Astrocyte (in vitro differentiated cells and primary cell): ENCODE measurements at regions not wholly inside any gene's neighbourhood (a gene's known extent, or its start where the extent isn't known, plus 50 kb on each side); places are given as distances from the start of the nearest gene placed in this dataset.

Experiments used
- DNase-seq: peaks from one replicate; pipeline ENCODE4 v3.0.0-alpha.2; 2010; ENCODE audit warnings: low read depth
- FAIRE-seq: peaks from 2 replicates; lab custom pipeline; 2011; peaks lifted over from hg19 to GRCh38; lab: Jason Lieb, UNC
- H2AFZ ChIP-seq: 2 replicates; pipeline ENCODE4 v1.6.0; 2012; ENCODE audit warnings: low read depth, low read length, inconsistent platforms
- H3K27ac ChIP-seq: 2 replicates; pipeline ENCODE4 v1.5.1; 2011; ENCODE audit warnings: low read depth, low read length, inconsistent platforms
- H3K27me3 ChIP-seq: 2 replicates; pipeline ENCODE4 v1.6.0; 2011; ENCODE audit warnings: low read length, inconsistent platforms; ENCODE audit not compliant: insufficient read depth
- H3K36me3 ChIP-seq: 2 replicates; pipeline ENCODE4 v1.5.1; 2011; ENCODE audit warnings: low read length, inconsistent platforms; ENCODE audit not compliant: insufficient read depth
- H3K4me1 ChIP-seq: 2 replicates; pipeline ENCODE4 v1.5.1; 2011; ENCODE audit warnings: low read length, inconsistent platforms; ENCODE audit not compliant: insufficient read depth
- H3K4me2 ChIP-seq: 2 replicates; pipeline ENCODE4 v1.6.0; 2012; ENCODE audit warnings: low read length, inconsistent platforms
- H3K4me3 ChIP-seq: 2 replicates; pipeline ENCODE4 v1.5.1; 2011; ENCODE audit warnings: low read depth, mild to moderate bottlenecking, low read length, inconsistent platforms; ENCODE audit not compliant: insufficient read depth
- H3K79me2 ChIP-seq: 2 replicates; pipeline ENCODE4 v1.6.0; 2012; ENCODE audit warnings: mild to moderate bottlenecking, low read length, inconsistent platforms; ENCODE audit not compliant: insufficient read depth
- H3K9ac ChIP-seq: 2 replicates; pipeline ENCODE4 v1.6.0; 2012; ENCODE audit warnings: mild to moderate bottlenecking, low read length, inconsistent platforms
- H3K9me3 ChIP-seq: 2 replicates; pipeline ENCODE4 v1.5.1; 2012; ENCODE audit warnings: low read depth, mild to moderate bottlenecking, low read length, inconsistent platforms; ENCODE audit not compliant: insufficient read depth
- H4K20me1 ChIP-seq: 2 replicates; pipeline ENCODE4 v1.6.0; 2012; ENCODE audit warnings: low read length, inconsistent platforms; ENCODE audit not compliant: insufficient read depth
- H3K27ac Mint-ChIP-seq: one replicate; pipeline ENCODE4 v1.8.0; 2021; ENCODE audit warnings: mild to moderate bottlenecking, mixed read lengths; ENCODE audit not compliant: unreplicated experiment
- H3K27me3 Mint-ChIP-seq: one replicate; pipeline ENCODE4 v1.8.0; 2021; ENCODE audit warnings: low read depth, mixed read lengths; ENCODE audit not compliant: unreplicated experiment
- H3K36me3 Mint-ChIP-seq: one replicate; pipeline ENCODE4 v1.8.0; 2021; ENCODE audit warnings: low read depth, mixed read lengths; ENCODE audit not compliant: unreplicated experiment
- H3K4me1 Mint-ChIP-seq: one replicate; pipeline ENCODE4 v1.8.0; 2021; ENCODE audit warnings: low read depth, mixed read lengths; ENCODE audit not compliant: unreplicated experiment
- H3K4me3 Mint-ChIP-seq: one replicate; pipeline ENCODE4 v1.8.0; 2021; ENCODE audit warnings: mild to moderate bottlenecking, moderate library complexity, mixed read lengths; ENCODE audit not compliant: unreplicated experiment
- H3K9me3 Mint-ChIP-seq: one replicate; pipeline ENCODE4 v1.8.0; 2021; ENCODE audit warnings: mild to moderate bottlenecking, mixed read lengths; ENCODE audit not compliant: unreplicated experiment
- CTCF ChIP-seq: IDR thresholded peaks from 2 replicates; pipeline ENCODE4 v1.5.1; 2011; ENCODE audit warnings: low read depth, mild to moderate bottlenecking, inconsistent platforms, low read length, moderate library complexity; ENCODE audit not compliant: insufficient read depth
- EZH2 ChIP-seq: IDR thresholded peaks from 2 replicates; pipeline ENCODE4 v1.6.1; 2012; ENCODE audit warnings: mild to moderate bottlenecking, low read length, inconsistent platforms; ENCODE audit not compliant: insufficient read depth

- H3K27ac ChIP-seq = no peak overlapping the region
- no peaks in the 10 kb centered on the region for H3K36me3 Mint-ChIP-seq
- no peaks in the 10 kb centered on the region for H3K4me1 ChIP-seq
- no peaks in the 10 kb centered on the region for H3K79me2 ChIP-seq
- H3K4me3 Mint-ChIP-seq = no peak overlapping the region
- peaks cover 10% of the 10 kb centered on the region for H3K9me3 ChIP-seq
- H3K9ac ChIP-seq = no peak overlapping the region
- H3K9me3 Mint-ChIP-seq = no peaks in the 10 kb centered on the region
- TF ChIP-seq EZH2 = no peak
- TF ChIP-seq CTCF = no peak
- no peaks in the 10 kb centered on the region for H3K27me3 Mint-ChIP-seq
- H3K4me3 ChIP-seq = no peak overlapping the region
- FAIRE-seq = no peak
- no peak overlapping the region for H3K27ac Mint-ChIP-seq
- no peaks in the 10 kb centered on the region for H4K20me1 ChIP-seq
- no peaks in the 10 kb centered on the region for H3K4me1 Mint-ChIP-seq
- H3K36me3 ChIP-seq = no peaks in the 10 kb centered on the region
- no peak for DNase-seq
- no peak overlapping the region for H2AFZ ChIP-seq
- H3K27me3 ChIP-seq = no peaks in the 10 kb centered on the region
- no peak overlapping the region for H3K4me2 ChIP-seq
These were observed 495.7 kb downstream of the SHISA9 start for GRCh38 chr16:13397126-13397525.

- no peak for DNase-seq
These were observed 500.2 kb downstream of the SHISA9 start for GRCh38 chr16:13401641-13402040.

More at GRCh38 chr16:13401641-13402040, 500.2 kb downstream of the SHISA9 start:
- H3K36me3 Mint-ChIP-seq = peaks cover 1% of the 10 kb centered on the region
- no peak overlapping the region for H3K4me3 ChIP-seq
- no peak for FAIRE-seq
- H3K27ac Mint-ChIP-seq = no peak overlapping the region
- H3K36me3 ChIP-seq = no peaks in the 10 kb centered on the region
- no peak overlapping the region for H3K9ac ChIP-seq
- H4K20me1 ChIP-seq = no peaks in the 10 kb centered on the region
- H3K27ac ChIP-seq = no peak overlapping the region
- H3K9me3 ChIP-seq = peaks cover 11% of the 10 kb centered on the region
- no peak overlapping the region for H2AFZ ChIP-seq
- H3K4me2 ChIP-seq = no peak overlapping the region
- no peak for TF ChIP-seq CTCF
- TF ChIP-seq EZH2 = no peak
- no peaks in the 10 kb centered on the region for H3K4me1 Mint-ChIP-seq
- no peaks in the 10 kb centered on the region for H3K4me1 ChIP-seq
- no peaks in the 10 kb centered on the region for H3K79me2 ChIP-seq
- H3K4me3 Mint-ChIP-seq = no peak overlapping the region
- no peaks in the 10 kb centered on the region for H3K27me3 Mint-ChIP-seq
- no peaks in the 10 kb centered on the region for H3K9me3 Mint-ChIP-seq
- no peaks in the 10 kb centered on the region for H3K27me3 ChIP-seq
